Uterus (tissue), 2 donors: ENCODE measurements at regions not wholly inside any gene's neighbourhood (a gene's known extent, or its start where the extent isn't known, plus 50 kb on each side); places are given as distances from the start of the nearest gene placed in this dataset.

Source experiments
- CTCF ChIP-seq, 4 experiments: fragments of 200-600 bp in 2 of 4; fragments of 450-650 bp in 2 of 4; sonication (generic) in 2 of 4; IDR thresholded peaks; one replicate each; pipeline ENCODE4 v1.5.1; 2016 to 2019; ENCODE audit warnings: antibody characterized with exemption in 4 of 4, mild to moderate bottlenecking in 2 of 4, moderate library complexity in 1 of 4
- POLR2A ChIP-seq, 2 donors: fragments of 450-650 bp; IDR thresholded peaks; one replicate each; pipeline ENCODE4 v1.6.1; 2016; ENCODE audit warnings: antibody characterized with exemption in 2 of 2, mild to moderate bottlenecking in 1 of 2, moderate library complexity in 1 of 2

- TF ChIP-seq CTCF (IDR thresholded peaks at IDR 0.05): no peak
- TF ChIP-seq POLR2A (IDR thresholded peaks at IDR 0.05): no peak
Measured at GRCh38 chr2:5125017-5125730, 567.0 kb upstream of the SOX11 start.
